Transverse colon (tissue), 4 donors: ENCODE measurements at regions not wholly inside any gene's neighbourhood (a gene's known extent, or its start where the extent isn't known, plus 50 kb on each side); places are given as distances from the start of the nearest gene placed in this dataset.

Experiments used
- DNase-seq: peaks from one replicate; pipeline ENCODE4 v3.0.0-alpha.2; 2019
- H3K27ac ChIP-seq, 4 donors: fragments of 200-600 bp; sonication (generic); 2 replicates each; pipeline ENCODE4 v1.5.1; 2016 to 2018; ENCODE audit warnings: inconsistent platforms in 4 of 4
- H3K27me3 ChIP-seq: fragments of 200-600 bp; sonication (generic); 2 replicates; pipeline ENCODE4 v1.5.1; 2017; ENCODE audit warnings: inconsistent platforms
- H3K36me3 ChIP-seq, 4 donors: fragments of 200-600 bp; sonication (generic); 2 replicates each; pipeline ENCODE4 v1.5.1; 2017 to 2019; ENCODE audit warnings: inconsistent platforms in 4 of 4
- H3K4me1 ChIP-seq, 4 donors: fragments of 200-600 bp; sonication (generic); 2 replicates each; pipeline ENCODE4 v1.5.1; 2017 to 2020; ENCODE audit warnings: inconsistent platforms in 4 of 4
- H3K4me3 ChIP-seq, 4 donors: fragments of 200-600 bp; sonication (generic); 1 replicate in 1 of 4; 2 replicates in 3 of 4; pipeline versions ENCODE4 v1.5.1 to v1.6.1; 2017 to 2019; ENCODE audit warnings: inconsistent platforms in 4 of 4
- H3K9me3 ChIP-seq, 2 donors: fragments of 200-600 bp; sonication (generic); 2 replicates each; pipeline ENCODE4 v1.5.1; 2017 to 2019; ENCODE audit warnings: inconsistent platforms in 2 of 2
- EP300 ChIP-seq: sonication (generic); formaldehyde crosslinking; IDR thresholded peaks from one replicate; pipeline ENCODE4 v1.6.1; 2017; ENCODE audit warnings: antibody characterized with exemption, low read depth
- POLR2A ChIP-seq: fragments of 450-650 bp; IDR thresholded peaks from one replicate; pipeline ENCODE4 v1.6.1; 2016; ENCODE audit warnings: antibody characterized with exemption, mild to moderate bottlenecking, moderate library complexity
- POLR2AphosphoS5 ChIP-seq, 3 donors: sonication (generic); formaldehyde crosslinking; IDR thresholded peaks; one replicate each; pipeline ENCODE4 v1.6.1; 2016; ENCODE audit warnings: antibody characterized with exemption in 3 of 3
- WGBS, 2 donors: methylation state at CpG; one replicate each; pipeline ENCODE4 v1.1.5; 2018; ENCODE audit warnings: low coverage in 1 of 2; 5-methylcytosine and 5-hydroxymethylcytosine counted together
- in situ Hi-C, 4 donors: fragments of 200-750 bp; cut with MboI; loops; one replicate each; pipeline versions ENCODE4 v1.15.0 to v1.15.1; 2017; ENCODE audit warnings: low sequenced_read_pairs in 3 of 4, low pct_ligation_motif_present in 1 of 4, low pct_unique_long_range_greater_than_20kb in 1 of 4
- intact Hi-C: fragments of 100-400 bp; cut with DNase I; formaldehyde crosslinking; loops from one replicate; pipeline ENCODE4 v1.15.1; 2023; ENCODE audit warnings: low total_unique reads
- TF ChIP-seq, protein P1 (sequence below), 5 experiments: fragments of 200-600 bp in 3 of 5; fragments of 450-650 bp in 2 of 5; sonication (generic) in 3 of 5; IDR thresholded peaks; 1 replicate in 2 of 5; 2 replicates in 3 of 5; pipeline ENCODE4 v1.5.1; 2016 to 2017; ENCODE audit warnings: antibody characterized with exemption in 5 of 5, inconsistent platforms in 3 of 5, mild to moderate bottlenecking in 2 of 5, moderate library complexity in 1 of 5

DNA sequence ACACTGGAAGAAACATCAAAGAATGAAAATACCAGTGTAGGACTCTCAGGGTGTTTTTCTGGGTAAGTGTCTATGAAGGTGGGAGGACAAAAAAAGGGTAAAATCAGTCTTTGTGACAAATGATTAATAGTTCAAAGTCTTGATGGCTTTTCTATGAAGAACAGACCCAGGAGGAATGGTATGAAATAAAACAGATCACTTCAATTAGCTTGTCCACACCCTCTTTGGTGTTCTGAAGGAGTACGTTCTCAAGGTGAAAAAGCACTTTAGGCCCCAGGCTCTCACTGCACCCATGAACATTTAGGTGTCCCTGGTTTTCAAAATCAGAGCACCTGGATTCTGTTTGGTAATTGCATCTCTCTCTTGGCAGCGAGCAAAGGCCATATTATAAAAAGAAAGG is 383.6 kb upstream of the NR2F2 start:
- intact Hi-C loops = no loop called here
- Histone ChIP-seq H3K9me3 (no peaks in the 10 kb centered on the region), H3K4me1 (no peaks in the 10 kb centered on the region), H3K27me3 (no peaks in the 10 kb centered on the region), H3K36me3 (no peaks in the 10 kb centered on the region), H3K27ac (no peak overlapping the region), H3K4me3 (no peak overlapping the region)
- DNase-seq = no peak
- in situ Hi-C loops = no loop called here
- TF ChIP-seq POLR2AphosphoS5 (IDR thresholded peaks at IDR 0.05) (no peak), POLR2A (no peak), EP300 (no peak)
- TF ChIP-seq, protein P1, sequence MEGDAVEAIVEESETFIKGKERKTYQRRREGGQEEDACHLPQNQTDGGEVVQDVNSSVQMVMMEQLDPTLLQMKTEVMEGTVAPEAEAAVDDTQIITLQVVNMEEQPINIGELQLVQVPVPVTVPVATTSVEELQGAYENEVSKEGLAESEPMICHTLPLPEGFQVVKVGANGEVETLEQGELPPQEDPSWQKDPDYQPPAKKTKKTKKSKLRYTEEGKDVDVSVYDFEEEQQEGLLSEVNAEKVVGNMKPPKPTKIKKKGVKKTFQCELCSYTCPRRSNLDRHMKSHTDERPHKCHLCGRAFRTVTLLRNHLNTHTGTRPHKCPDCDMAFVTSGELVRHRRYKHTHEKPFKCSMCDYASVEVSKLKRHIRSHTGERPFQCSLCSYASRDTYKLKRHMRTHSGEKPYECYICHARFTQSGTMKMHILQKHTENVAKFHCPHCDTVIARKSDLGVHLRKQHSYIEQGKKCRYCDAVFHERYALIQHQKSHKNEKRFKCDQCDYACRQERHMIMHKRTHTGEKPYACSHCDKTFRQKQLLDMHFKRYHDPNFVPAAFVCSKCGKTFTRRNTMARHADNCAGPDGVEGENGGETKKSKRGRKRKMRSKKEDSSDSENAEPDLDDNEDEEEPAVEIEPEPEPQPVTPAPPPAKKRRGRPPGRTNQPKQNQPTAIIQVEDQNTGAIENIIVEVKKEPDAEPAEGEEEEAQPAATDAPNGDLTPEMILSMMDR (IDR thresholded peaks at IDR 0.05) = no peak
- WGBS, 2 donors = 74% methylated on average over 2 of the region's 2 CpGs; no CpG with 5 or more reads in 1 of the 2 donors

DNA sequence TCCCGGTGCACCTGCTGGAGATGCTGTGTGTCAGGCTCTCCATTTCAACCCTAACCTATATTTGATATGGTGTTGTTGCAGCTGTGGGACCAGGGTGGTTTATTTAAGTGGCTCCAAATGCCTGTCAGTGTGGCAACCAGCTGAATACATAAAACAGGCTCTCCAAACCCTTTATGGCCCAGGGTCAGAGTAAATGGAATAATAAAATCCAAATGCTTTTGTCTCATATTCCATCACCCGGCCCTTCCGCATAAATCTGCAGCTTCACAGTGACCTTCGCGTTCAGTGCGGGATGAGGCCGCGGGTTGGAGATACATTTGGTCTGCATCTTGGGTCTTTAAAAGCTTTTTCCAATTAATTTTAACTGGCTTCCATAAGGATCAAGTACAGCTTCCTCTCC is 382.1 kb upstream of the NR2F2 start:
- TF ChIP-seq, protein P1 (IDR thresholded peaks at IDR 0.05) = no peak
- TF ChIP-seq EP300 = no peak
- no peak for TF ChIP-seq POLR2AphosphoS5 (IDR thresholded peaks at IDR 0.05)
- no peak for TF ChIP-seq POLR2A
- Histone ChIP-seq H3K36me3 (no peaks in the 10 kb centered on the region), H3K27ac (no peak overlapping the region), H3K4me1 (no peaks in the 10 kb centered on the region), H3K27me3 (no peaks in the 10 kb centered on the region), H3K4me3 (no peak overlapping the region), H3K9me3 (no peaks in the 10 kb centered on the region)
- no peak for DNase-seq
- in situ Hi-C loops = no loop called here
- intact Hi-C loops = no loop called here
- WGBS, 2 donors = 76 to 88% methylated on average over 6 to 8 of the region's 8 CpGs

DNA sequence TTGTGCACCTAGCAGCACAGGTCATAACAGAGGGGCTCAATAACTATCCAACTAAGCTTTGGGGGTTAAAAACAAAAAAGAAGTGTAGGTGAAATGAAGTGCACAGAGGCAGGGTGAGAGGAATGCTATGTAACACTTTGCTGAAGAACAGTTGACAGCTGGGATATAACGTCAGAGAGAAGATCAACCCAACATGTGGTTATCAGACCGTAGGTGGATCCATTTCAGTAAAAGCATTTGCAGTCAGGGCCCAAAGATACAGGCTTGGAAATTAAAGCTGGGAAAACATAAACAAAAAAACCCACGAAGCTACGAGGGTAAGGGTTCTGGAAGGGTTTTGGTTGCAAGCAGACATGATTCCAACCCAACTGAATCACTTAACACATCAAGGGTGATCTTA is 377.5 kb upstream of the NR2F2 start:
- no peaks in the 10 kb centered on the region for H3K27me3 ChIP-seq
- no peak for DNase-seq
- intact Hi-C loops (no loop called here), in situ Hi-C loops (no loop called here)
- no peaks in the 10 kb centered on the region for H3K36me3 ChIP-seq
- no peaks in the 10 kb centered on the region for H3K4me1 ChIP-seq
- H3K9me3 ChIP-seq = no peaks in the 10 kb centered on the region
- TF ChIP-seq EP300 = no peak
- TF ChIP-seq, protein P1 (IDR thresholded peaks at IDR 0.05) = no peak
- no peak overlapping the region for H3K4me3 ChIP-seq
- 64 to 87% methylated on average over 4 of the region's 4 CpGs for WGBS, 2 donors
- no peak overlapping the region for H3K27ac ChIP-seq

DNA sequence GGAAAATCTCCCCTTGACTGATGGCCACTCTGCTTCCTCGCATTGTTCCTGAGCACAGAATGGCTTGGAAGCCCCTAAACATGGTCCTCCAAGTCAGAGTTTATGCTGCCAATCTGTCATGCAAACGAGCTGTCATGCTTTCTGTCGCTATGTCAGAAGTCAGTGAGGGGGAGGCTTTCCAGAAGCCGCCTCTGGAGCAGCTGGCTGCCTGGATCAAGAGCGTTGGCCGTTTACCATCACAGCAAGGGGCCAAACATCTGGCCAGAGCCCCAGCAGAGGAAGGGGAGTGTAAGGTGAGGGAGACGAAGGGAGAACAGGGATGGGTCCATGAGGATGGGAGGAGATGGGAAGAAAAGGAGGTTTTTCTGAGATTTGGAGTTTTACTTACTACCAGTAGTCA is 372.6 kb upstream of the NR2F2 start:
- in situ Hi-C loops (no loop called here), intact Hi-C loops (no loop called here)
- no peaks in the 10 kb centered on the region for H3K4me1 ChIP-seq
- no peaks in the 10 kb centered on the region for H3K36me3 ChIP-seq
- no peak for TF ChIP-seq EP300
- TF ChIP-seq, protein P1 (IDR thresholded peaks at IDR 0.05) = no peak
- TF ChIP-seq POLR2AphosphoS5 (IDR thresholded peaks at IDR 0.05) = no peak
- no peak for TF ChIP-seq POLR2A
- no peaks in the 10 kb centered on the region for H3K27me3 ChIP-seq
- no peak for DNase-seq
- H3K9me3 ChIP-seq = no peaks in the 10 kb centered on the region
- 60 to 69% methylated on average over 7 of the region's 7 CpGs for WGBS, 2 donors
- no peak overlapping the region for H3K27ac ChIP-seq
- H3K4me3 ChIP-seq = no peak overlapping the region
